ENCODE measurements at regions not wholly inside any gene's neighbourhood (a gene's known extent, or its start where the extent isn't known, plus 50 kb on each side); places are given as distances from the start of the nearest gene placed in this dataset.
A peak's percentile ranks its signal among the peaks of the same experiment; 100 is the strongest.

DNA sequence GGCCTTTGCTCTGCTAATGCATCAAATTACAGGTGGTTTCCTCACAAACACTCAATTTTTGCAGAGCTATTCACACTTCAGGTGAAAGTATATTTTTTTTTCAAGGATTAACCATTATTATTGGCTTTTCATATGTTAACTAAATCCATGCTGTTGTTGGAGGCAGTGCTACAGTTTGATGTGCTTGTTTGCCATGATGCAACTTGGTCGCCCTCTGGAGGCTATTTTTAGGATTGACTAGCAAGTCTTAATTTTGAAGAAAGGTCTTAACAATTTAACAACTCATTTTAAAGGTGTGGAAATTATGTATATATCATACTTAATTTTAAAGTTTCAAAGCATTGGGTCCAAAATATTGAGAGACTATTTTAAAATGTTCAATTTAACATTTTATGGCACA lies 168.8 kb upstream of the FAM47A start:
- Histone ChIP-seq H3K9me3 (ENCODE audit: low read depth, low read length, poor library complexity, severe bottlenecking) (no peaks in the 10 kb centered on the region), H3K27ac (ENCODE audit: low read depth, low read length, poor library complexity, severe bottlenecking) (no peak overlapping the region), H3K36me3 (ENCODE audit: insufficient read depth, low read length, poor library complexity, severe bottlenecking) (no peaks in the 10 kb centered on the region), H3K27me3 (replicated peaks; ENCODE audit: insufficient read depth, low read depth, low read length, poor library complexity) (no peaks in the 10 kb centered on the region), H3K4me3 (ENCODE audit: low read depth, low read length, poor library complexity, severe bottlenecking) (no peak overlapping the region), H3K4me1 (ENCODE audit: insufficient read depth, low read length, poor library complexity, severe bottlenecking) (no peaks in the 10 kb centered on the region)
- no TSS peak for BruUV-seq (replicated peaks)
- peak; percentile 60 for DNase-seq (ENCODE audit: low spot score)
- TF ChIP-seq EZH2 (IDR thresholded peaks at IDR 0.05; ENCODE audit: borderline replicate concordance, low read depth, low read length, poor library complexity, severe bottlenecking), result no peak
- TF ChIP-seq, protein P1, sequence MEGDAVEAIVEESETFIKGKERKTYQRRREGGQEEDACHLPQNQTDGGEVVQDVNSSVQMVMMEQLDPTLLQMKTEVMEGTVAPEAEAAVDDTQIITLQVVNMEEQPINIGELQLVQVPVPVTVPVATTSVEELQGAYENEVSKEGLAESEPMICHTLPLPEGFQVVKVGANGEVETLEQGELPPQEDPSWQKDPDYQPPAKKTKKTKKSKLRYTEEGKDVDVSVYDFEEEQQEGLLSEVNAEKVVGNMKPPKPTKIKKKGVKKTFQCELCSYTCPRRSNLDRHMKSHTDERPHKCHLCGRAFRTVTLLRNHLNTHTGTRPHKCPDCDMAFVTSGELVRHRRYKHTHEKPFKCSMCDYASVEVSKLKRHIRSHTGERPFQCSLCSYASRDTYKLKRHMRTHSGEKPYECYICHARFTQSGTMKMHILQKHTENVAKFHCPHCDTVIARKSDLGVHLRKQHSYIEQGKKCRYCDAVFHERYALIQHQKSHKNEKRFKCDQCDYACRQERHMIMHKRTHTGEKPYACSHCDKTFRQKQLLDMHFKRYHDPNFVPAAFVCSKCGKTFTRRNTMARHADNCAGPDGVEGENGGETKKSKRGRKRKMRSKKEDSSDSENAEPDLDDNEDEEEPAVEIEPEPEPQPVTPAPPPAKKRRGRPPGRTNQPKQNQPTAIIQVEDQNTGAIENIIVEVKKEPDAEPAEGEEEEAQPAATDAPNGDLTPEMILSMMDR (conservative IDR thresholded peaks at IDR 0.05; ENCODE audit: low read depth, low read length), result peak; percentile 79
- ChIA-PET POLR2A (ENCODE audit: low non-redundant PET) (no interaction called here), CTCF (no interaction called here)
- intact Hi-C loops (cut with micrococcal nuclease; ENCODE audit: unreplicated experiment), result loop anchor here (1.0 to 5.0 kb wide), 2 partner anchors 867 to 1774 kb away; no protein-coding TSS in a partner anchor

- DNase-seq (ENCODE audit: low spot score), result no peak
- BruUV-seq (replicated peaks), result no TSS peak
- no peaks in the 10 kb centered on the region for H3K4me1 ChIP-seq (ENCODE audit: insufficient read depth, low read length, poor library complexity, severe bottlenecking)
- no peaks in the 10 kb centered on the region for H3K36me3 ChIP-seq (ENCODE audit: insufficient read depth, low read length, poor library complexity, severe bottlenecking)
- ChIA-PET CTCF (no interaction called here), POLR2A (ENCODE audit: low non-redundant PET) (no interaction called here)
- H3K4me3 ChIP-seq (ENCODE audit: low read depth, low read length, poor library complexity, severe bottlenecking), result no peak overlapping the region
- H3K27me3 ChIP-seq (replicated peaks; ENCODE audit: insufficient read depth, low read depth, low read length, poor library complexity), result no peaks in the 10 kb centered on the region
- no peaks in the 10 kb centered on the region for H3K9me3 ChIP-seq (ENCODE audit: low read depth, low read length, poor library complexity, severe bottlenecking)
- TF ChIP-seq, protein P1 (conservative IDR thresholded peaks at IDR 0.05; ENCODE audit: low read depth, low read length), result no peak
- TF ChIP-seq EZH2 (IDR thresholded peaks at IDR 0.05; ENCODE audit: borderline replicate concordance, low read depth, low read length, poor library complexity, severe bottlenecking), result no peak
- intact Hi-C loops (cut with micrococcal nuclease; ENCODE audit: unreplicated experiment), result no loop called here
- no peak overlapping the region for H3K27ac ChIP-seq (ENCODE audit: low read depth, low read length, poor library complexity, severe bottlenecking)
Observed at GRCh38 chrX:34299451-34299967, 167.4 kb upstream of the FAM47A start.

GRCh38 chrX:34294665-34295064 lies 162.6 kb upstream of the FAM47A start:
- TF ChIP-seq EZH2 (IDR thresholded peaks at IDR 0.05; ENCODE audit: borderline replicate concordance, low read depth, low read length, poor library complexity, severe bottlenecking), result no peak
- TF ChIP-seq, protein P1 (conservative IDR thresholded peaks at IDR 0.05; ENCODE audit: low read depth, low read length), result no peak
- H3K4me1 ChIP-seq (ENCODE audit: insufficient read depth, low read length, poor library complexity, severe bottlenecking), result no peaks in the 10 kb centered on the region
- BruUV-seq (replicated peaks), result no TSS peak
- H3K36me3 ChIP-seq (ENCODE audit: insufficient read depth, low read length, poor library complexity, severe bottlenecking), result no peaks in the 10 kb centered on the region
- no peak overlapping the region for H3K4me3 ChIP-seq (ENCODE audit: low read depth, low read length, poor library complexity, severe bottlenecking)
- no peaks in the 10 kb centered on the region for H3K9me3 ChIP-seq (ENCODE audit: low read depth, low read length, poor library complexity, severe bottlenecking)
- intact Hi-C loops (cut with micrococcal nuclease; ENCODE audit: unreplicated experiment), result no loop called here
- H3K27me3 ChIP-seq (replicated peaks; ENCODE audit: insufficient read depth, low read depth, low read length, poor library complexity), result no peaks in the 10 kb centered on the region
- POLR2A ChIA-PET (ENCODE audit: low non-redundant PET), result no interaction called here
- CTCF ChIA-PET, result no interaction called here
- no peak for DNase-seq (ENCODE audit: low spot score)
- H3K27ac ChIP-seq (ENCODE audit: low read depth, low read length, poor library complexity, severe bottlenecking), result no peak overlapping the region
